ENCODE measurements at regions not wholly inside any gene's neighbourhood (a gene's known extent, or its start where the extent isn't known, plus 50 kb on each side); places are given as distances from the start of the nearest gene placed in this dataset.

GRCh38 chr3:181554233-181554765 is 157.4 kb upstream of the SOX2 start:
- TF ChIP-seq REST (tag by site-specific recombination; IDR thresholded peaks at IDR 0.05) (no peak), PBX3 (CRISPR knock-in tag; IDR thresholded peaks at IDR 0.05) (no peak), ZNF416 (tag by site-specific recombination; IDR thresholded peaks at IDR 0.05) (no peak), PRDM4 (tag by site-specific recombination; IDR thresholded peaks at IDR 0.05) (no peak), CTCF (tag by site-specific recombination; IDR thresholded peaks at IDR 0.05) (no peak), ZNF221 (tag by site-specific recombination; IDR thresholded peaks at IDR 0.05; ENCODE audit: borderline replicate concordance) (no peak), ZNF133 (tag by site-specific recombination; IDR thresholded peaks at IDR 0.05) (no peak), YY2 (tag by site-specific recombination; IDR thresholded peaks at IDR 0.05) (no peak), ZNF292 (tag by site-specific recombination; IDR thresholded peaks at IDR 0.05; ENCODE audit: borderline replicate concordance, low read depth) (no peak), MYNN (tag by site-specific recombination; IDR thresholded peaks at IDR 0.05; ENCODE audit: borderline replicate concordance) (no peak), ZNF580 (tag by site-specific recombination; IDR thresholded peaks at IDR 0.05) (no peak), ZNF274 (IDR thresholded peaks at IDR 0.05; ENCODE audit: low read length) (no peak), ZNF274 (tag by site-specific recombination; IDR thresholded peaks at IDR 0.05; ENCODE audit: borderline replicate concordance) (no peak), GLI4 (tag by site-specific recombination; IDR thresholded peaks at IDR 0.05) (no peak)

Data from HEK293 (cell line).